ENCODE measurements at regions not wholly inside any gene's neighbourhood (a gene's known extent, or its start where the extent isn't known, plus 50 kb on each side); places are given as distances from the start of the nearest gene placed in this dataset.

- DNase-seq = no peak
These were observed 679.8 kb upstream of the KIF2B start for GRCh38 chr17:53142890-53143289.

- DNase-seq = no peak
These were observed 681.0 kb upstream of the KIF2B start for GRCh38 chr17:53141731-53142130.

- no peak for DNase-seq
These were observed 681.4 kb upstream of the KIF2B start for GRCh38 chr17:53141280-53141679.

GRCh38 chr17:53137869-53138268 lies 684.9 kb upstream of the KIF2B start:
- no peak for DNase-seq

- no peak for DNase-seq
These were observed 686.8 kb upstream of the KIF2B start for GRCh38 chr17:53135969-53136368.

- no peak for DNase-seq
These were observed 688.2 kb upstream of the KIF2B start for GRCh38 chr17:53134548-53134947.

- no peak for DNase-seq
These were observed 688.9 kb upstream of the KIF2B start for GRCh38 chr17:53133876-53134275.

GRCh38 chr17:53129863-53130262 lies 692.9 kb upstream of the KIF2B start:
- DNase-seq = no peak

GRCh38 chr17:53127331-53127730 lies 695.4 kb upstream of the KIF2B start:
- DNase-seq = no peak

GRCh38 chr17:53122966-53123365 lies 699.8 kb upstream of the KIF2B start:
- no peak for DNase-seq

GRCh38 chr17:53119773-53120172 lies 703.0 kb upstream of the KIF2B start:
- DNase-seq = no peak

GRCh38 chr17:53118948-53119347 lies 703.8 kb upstream of the KIF2B start:
- no peak for DNase-seq

- DNase-seq = no peak
These were observed 715.8 kb upstream of the KIF2B start for GRCh38 chr17:53106886-53107285.

- no peak for DNase-seq
These were observed 721.0 kb upstream of the KIF2B start for GRCh38 chr17:53101706-53102105.

- DNase-seq = no peak
These were observed 722.6 kb upstream of the KIF2B start for GRCh38 chr17:53100126-53100525.

- DNase-seq = no peak
These were observed 729.3 kb upstream of the KIF2B start for GRCh38 chr17:53093391-53093790.

GRCh38 chr17:53092072-53092471 lies 730.7 kb upstream of the KIF2B start:
- DNase-seq = no peak

GRCh38 chr17:53090770-53091169 lies 732.0 kb upstream of the KIF2B start:
- no peak for DNase-seq

GRCh38 chr17:53088481-53088880 lies 734.2 kb upstream of the KIF2B start:
- no peak for DNase-seq

- DNase-seq = no peak
These were observed 761.3 kb upstream of the KIF2B start for GRCh38 chr17:53061446-53061845.

GRCh38 chr17:53058031-53058430 lies 764.7 kb upstream of the KIF2B start:
- DNase-seq = no peak

- no peak for DNase-seq
These were observed 775.9 kb upstream of the KIF2B start for GRCh38 chr17:53046781-53047180.

GRCh38 chr17:53039981-53040380 lies 782.7 kb upstream of the KIF2B start:
- no peak for DNase-seq

- no peak for DNase-seq
These were observed 789.4 kb upstream of the KIF2B start for GRCh38 chr17:53033297-53033696.

- no peak for DNase-seq
These were observed 789.9 kb upstream of the KIF2B start for GRCh38 chr17:53032861-53033271.

GRCh38 chr17:53017227-53017626 lies 805.5 kb upstream of the KIF2B start:
- no peak for DNase-seq

Data from activated CD4-positive, alpha-beta T cell treated with anti-CD3 and anti-CD28 coated beads for 48 hours (primary cell).